ENCODE measurements at regions not wholly inside any gene's neighbourhood (a gene's known extent, or its start where the extent isn't known, plus 50 kb on each side); places are given as distances from the start of the nearest gene placed in this dataset.

GRCh38 chr1:226490426-226490809 is 58.1 kb upstream of the STUM start:
- no peak for DNase-seq (ENCODE audit: low read depth in 2 of 2)

- DNase-seq (ENCODE audit: low read depth in 2 of 2) = no peak
Observed at GRCh38 chr1:226491093-226491850, 57.3 kb upstream of the STUM start.

- no peak for DNase-seq (ENCODE audit: low read depth in 2 of 2)
Observed at GRCh38 chr1:226492426-226493137, 56.0 kb upstream of the STUM start.

- DNase-seq (ENCODE audit: low read depth in 2 of 2) = no peak
Observed at GRCh38 chr1:226494092-226494609, 54.4 kb upstream of the STUM start.

- no peak for DNase-seq (ENCODE audit: low read depth in 2 of 2)
Observed at GRCh38 chr1:226495716-226496115, 52.8 kb upstream of the STUM start.

- no peak for DNase-seq (ENCODE audit: low read depth in 2 of 2)
Observed at GRCh38 chr1:226496453-226497015, 52.0 kb upstream of the STUM start.

- no peak for DNase-seq (ENCODE audit: low read depth in 2 of 2)
Observed at GRCh38 chr1:226497276-226497833, 51.2 kb upstream of the STUM start.

- no peak for DNase-seq (ENCODE audit: low read depth in 2 of 2)
Observed at GRCh38 chr1:226497991-226498639, 50.4 kb upstream of the STUM start.

- no peak for DNase-seq (ENCODE audit: low read depth in 2 of 2)
Observed at GRCh38 chr1:226498640-226499008, 49.9 kb upstream of the STUM start.

Data from stimulated activated CD8-positive, alpha-beta memory T cell treated with anti-CD3 and anti-CD28 coated beads, Interleukin-2, amount 100 ng/mL, for 48 hours (primary cell).